ENCODE measurements at regions not wholly inside any gene's neighbourhood (a gene's known extent, or its start where the extent isn't known, plus 50 kb on each side); places are given as distances from the start of the nearest gene placed in this dataset.

- no peak for TF ChIP-seq PRDM15 (CRISPR knock-in tag; IDR thresholded peaks at IDR 0.05)
- no peak for TF ChIP-seq RELA (CRISPR knock-in tag; IDR thresholded peaks at IDR 0.05; ENCODE audit: borderline replicate concordance)
- TF ChIP-seq OVOL2 (CRISPR knock-in tag; IDR thresholded peaks at IDR 0.05; ENCODE audit: borderline replicate concordance) = no peak
Measured at GRCh38 chr3:22228705-22229104, 477.7 kb upstream of the ZNF385D start (continued).

- H3K4me3 Mint-ChIP-seq = no peak overlapping the region
- ChIA-PET POLR2A (no interaction called here), CTCF (no interaction called here)
- H3K36me3 Mint-ChIP-seq = no peaks in the 10 kb centered on the region
- no peaks in the 10 kb centered on the region for H3K27me3 Mint-ChIP-seq (ENCODE audit: low read depth)
- TF ChIP-seq ATF3 (CRISPR knock-in tag; conservative IDR thresholded peaks at IDR 0.05) (no peak), MAX (CRISPR knock-in tag; IDR thresholded peaks at IDR 0.05) (no peak), TEAD1 (CRISPR knock-in tag; IDR thresholded peaks at IDR 0.05) (no peak), ZNF532 (CRISPR knock-in tag; IDR thresholded peaks at IDR 0.05; ENCODE audit: borderline replicate concordance) (no peak), ZNF263 (CRISPR knock-in tag; IDR thresholded peaks at IDR 0.05; ENCODE audit: low read depth) (no peak), ETV6 (CRISPR knock-in tag; IDR thresholded peaks at IDR 0.05) (no peak)
- H3K9me3 Mint-ChIP-seq = peaks cover 8% of the 10 kb centered on the region
- ATAC-seq (no peak), DNase-seq (ENCODE audit: low spot score) (no peak)
- H3K4me1 Mint-ChIP-seq = no peaks in the 10 kb centered on the region
- H3K27ac Mint-ChIP-seq = no peak overlapping the region
Measured at GRCh38 chr3:22231061-22231460, 480.1 kb upstream of the ZNF385D start.

- ChIA-PET CTCF (no interaction called here), POLR2A (no interaction called here)
- Mint-ChIP-seq H3K9me3 (peaks cover 8% of the 10 kb centered on the region), H3K27ac (no peak overlapping the region), H3K27me3 (ENCODE audit: low read depth) (no peaks in the 10 kb centered on the region), H3K36me3 (no peaks in the 10 kb centered on the region), H3K4me1 (peaks cover 3% of the 10 kb centered on the region; the same call in 1 of the 2 replicates), H3K4me3 (no peak overlapping the region)
- DNase-seq (ENCODE audit: low spot score) (no peak), ATAC-seq (no peak)
- TF ChIP-seq GRHL2 (CRISPR knock-in tag; IDR thresholded peaks at IDR 0.05; ENCODE audit: insufficient replicate concordance, severe bottlenecking) (no peak), PREB (CRISPR knock-in tag; IDR thresholded peaks at IDR 0.05; ENCODE audit: borderline replicate concordance) (no peak), ATF2 (CRISPR knock-in tag; IDR thresholded peaks at IDR 0.05; ENCODE audit: borderline replicate concordance, low read depth) (no peak), ZNF512 (CRISPR knock-in tag; IDR thresholded peaks at IDR 0.05; ENCODE audit: borderline replicate concordance) (no peak), SP1 (CRISPR knock-in tag; conservative IDR thresholded peaks at IDR 0.05) (no peak), AR (CRISPR knock-in tag; IDR thresholded peaks at IDR 0.05) (no peak)
Measured at GRCh38 chr3:22236490-22237270, 485.7 kb upstream of the ZNF385D start.

Data from WTC11 (cell line).